ENCODE measurements at regions not wholly inside any gene's neighbourhood (a gene's known extent, or its start where the extent isn't known, plus 50 kb on each side); places are given as distances from the start of the nearest gene placed in this dataset.

- TF ChIP-seq CTCF (conservative IDR thresholded peaks at IDR 0.05): no peak
- no peak overlapping the region for H3K27ac ChIP-seq
Observed at GRCh38 chr7:84479059-84479458, 284.5 kb upstream of the SEMA3A start.

- TF ChIP-seq CTCF (conservative IDR thresholded peaks at IDR 0.05): no peak
- no peak overlapping the region for H3K27ac ChIP-seq
Observed at GRCh38 chr7:84477786-84478478, 283.3 kb upstream of the SEMA3A start.

GRCh38 chr7:84474436-84474835 lies 279.8 kb upstream of the SEMA3A start:
- no peak overlapping the region for H3K27ac ChIP-seq

GRCh38 chr7:84471576-84471975 lies 277.0 kb upstream of the SEMA3A start:
- no peak for TF ChIP-seq CTCF (conservative IDR thresholded peaks at IDR 0.05)
- no peak overlapping the region for H3K27ac ChIP-seq

More at GRCh38 chr7:84474436-84474835, 279.8 kb upstream of the SEMA3A start:
- TF ChIP-seq CTCF (conservative IDR thresholded peaks at IDR 0.05): no peak

- no peak for TF ChIP-seq CTCF (conservative IDR thresholded peaks at IDR 0.05)
- no peak overlapping the region for H3K27ac ChIP-seq
Observed at GRCh38 chr7:84469034-84469433, 274.4 kb upstream of the SEMA3A start.

GRCh38 chr7:84462259-84462658 lies 267.7 kb upstream of the SEMA3A start:
- TF ChIP-seq CTCF (conservative IDR thresholded peaks at IDR 0.05): no peak
- no peak overlapping the region for H3K27ac ChIP-seq

GRCh38 chr7:84461093-84461492 lies 266.5 kb upstream of the SEMA3A start:
- no peak overlapping the region for H3K27ac ChIP-seq
- TF ChIP-seq CTCF (conservative IDR thresholded peaks at IDR 0.05): no peak
